H1 (cell line): ENCODE measurements at regions not wholly inside any gene's neighbourhood (a gene's known extent, or its start where the extent isn't known, plus 50 kb on each side); places are given as distances from the start of the nearest gene placed in this dataset.

Experiments
- CTCF ChIA-PET: fragments of 300-600 bp; sonication (Branson Sonifier 250); formaldehyde crosslinking; loops from one replicate; lab custom pipeline; 2021; ENCODE audit not compliant: partially characterized antibody; lab: Charles Lee
- POLR2A ChIA-PET: fragments of 300-600 bp; sonication (Branson Sonifier 250); formaldehyde crosslinking; loops from one replicate; lab custom pipeline; 2021; ENCODE audit warnings: inconsistent platforms; ENCODE audit not compliant: partially characterized antibody; lab: Charles Lee
- DNase-seq, 2 experiments: peaks; one replicate each; pipeline versions ENCODE4 v3.0.0 to v3.0.0-alpha.2; 2010 to 2022; ENCODE audit warnings: low spot score in 2 of 2, low read depth in 1 of 2, mixed read lengths in 1 of 2
- FAIRE-seq: peaks from 2 replicates; lab custom pipeline; 2011; peaks lifted over from hg19 to GRCh38; lab: Jason Lieb, UNC
- H2AFZ ChIP-seq: 2 replicates; pipeline ENCODE4 v1.8.1; 2012; ENCODE audit warnings: low read length, inconsistent platforms
- H2AK5ac ChIP-seq: 2 replicates; pipeline ENCODE4 v1.6.1; 2013; ENCODE audit warnings: low read depth, low read length
- H2BK120ac ChIP-seq: replicated peaks from 2 replicates; pipeline ENCODE3; 2013; ENCODE audit warnings: low read depth, low read length, inconsistent platforms
- H2BK12ac ChIP-seq: 2 replicates; pipeline ENCODE4 v1.6.1; 2013; ENCODE audit warnings: low read depth, low read length
- H2BK15ac ChIP-seq: 2 replicates; pipeline ENCODE4 v1.6.1; 2013; ENCODE audit warnings: low read length
- H2BK20ac ChIP-seq: 2 replicates; pipeline ENCODE4 v1.6.1; 2013; ENCODE audit warnings: low read length
- H2BK5ac ChIP-seq: 2 replicates; pipeline ENCODE4 v1.6.1; 2013; ENCODE audit warnings: low read depth, low read length
- H3K14ac ChIP-seq: 2 replicates; pipeline ENCODE4 v1.6.1; 2013; ENCODE audit warnings: inconsistent platforms; ENCODE audit not compliant: insufficient read length
- H3K18ac ChIP-seq: 2 replicates; pipeline ENCODE4 v1.6.1; 2013; ENCODE audit warnings: low read length; ENCODE audit errors: extremely low read depth
- H3K23ac ChIP-seq: 2 replicates; pipeline ENCODE4 v1.6.1; 2013; ENCODE audit warnings: inconsistent platforms; ENCODE audit not compliant: insufficient read length
- H3K23me2 ChIP-seq: 2 replicates; pipeline ENCODE4 v1.6.1; 2013; ENCODE audit warnings: low read depth, low read length
- H3K27ac ChIP-seq: 2 replicates; pipeline ENCODE4 v1.6.1; 2011; ENCODE audit warnings: low read depth, low read length, inconsistent platforms
- H3K27me3 ChIP-seq, 4 experiments: replicated peaks in 1 of 4; 1 replicate in 1 of 4; 2 replicates in 3 of 4; pipeline versions ENCODE4 v1.6.1 to v1.8.1; 2011 to 2013; ENCODE audit warnings: low read length in 3 of 4, mild to moderate bottlenecking in 3 of 4, inconsistent platforms in 2 of 4, mixed read lengths in 2 of 4, moderate library complexity in 1 of 4; ENCODE audit not compliant: control insufficient read depth in 3 of 4, insufficient read depth in 3 of 4; ENCODE audit errors: extremely low read depth in 1 of 4
- H3K36me3 ChIP-seq, 4 experiments: 2 replicates each; pipeline versions ENCODE4 v1.6.1 to v1.8.1; 2011 to 2013; ENCODE audit warnings: mild to moderate bottlenecking in 4 of 4, low read length in 3 of 4, moderate library complexity in 2 of 4, control low read depth in 1 of 4, inconsistent platforms in 1 of 4; ENCODE audit not compliant: insufficient read depth in 4 of 4, control insufficient read depth in 2 of 4
- H3K4ac ChIP-seq: replicated peaks from 2 replicates; pipeline ENCODE3; 2013; ENCODE audit warnings: low read length, low read depth, mixed read lengths, inconsistent platforms; ENCODE audit not compliant: insufficient read length
- H3K4me1 ChIP-seq, 4 experiments: replicated peaks in 1 of 4; 1 replicate in 1 of 4; 2 replicates in 3 of 4; pipeline versions ENCODE4 v1.6.1 to v1.8.1; 2011 to 2013; ENCODE audit warnings: low read length in 3 of 4, inconsistent platforms in 2 of 4, mixed read lengths in 1 of 4; ENCODE audit not compliant: insufficient read depth in 4 of 4, control insufficient read depth in 3 of 4
- H3K4me2 ChIP-seq, 2 experiments: 2 replicates each; pipeline versions ENCODE4 v1.6.1 to v1.8.1; 2011 to 2013; ENCODE audit warnings: low read depth in 2 of 2, low read length in 2 of 2, control low read depth in 1 of 2, inconsistent platforms in 1 of 2, mild to moderate bottlenecking in 1 of 2; ENCODE audit not compliant: insufficient read depth in 1 of 2
- H3K4me3 ChIP-seq, 4 experiments: fragments of 200-600, 300-600 bp in 1 of 4; sonication (generic), shearing (Covaris generic), sonication (Bioruptor Twin) in 1 of 4; 2 replicates each; pipeline versions ENCODE4 v1.5.1 to v1.8.1; 2011 to 2016; ENCODE audit warnings: low read length in 4 of 4, low read depth in 3 of 4, control low read depth in 2 of 4, inconsistent platforms in 2 of 4, mild to moderate bottlenecking in 2 of 4, mixed read lengths in 1 of 4, moderate library complexity in 1 of 4; ENCODE audit not compliant: insufficient read depth in 2 of 4; ENCODE audit errors: extremely low read depth in 1 of 4
- H3K56ac ChIP-seq: replicated peaks from 2 replicates; pipeline ENCODE3; 2013; ENCODE audit warnings: low read depth, mild to moderate bottlenecking, mixed read lengths, low read length, inconsistent platforms; ENCODE audit not compliant: insufficient read length
- H3K79me1 ChIP-seq: 2 replicates; pipeline ENCODE4 v1.6.1; 2013; ENCODE audit warnings: low read depth, low read length, control low read depth
- H3K79me2 ChIP-seq, 2 experiments: 2 replicates each; pipeline versions ENCODE4 v1.6.1 to v1.8.1; 2012 to 2013; ENCODE audit warnings: low read length in 2 of 2, mild to moderate bottlenecking in 2 of 2, inconsistent platforms in 1 of 2; ENCODE audit not compliant: insufficient read depth in 2 of 2, control insufficient read depth in 1 of 2
- H3K9ac ChIP-seq, 4 experiments: replicated peaks in 1 of 4; 1 replicate in 1 of 4; 2 replicates in 3 of 4; pipeline versions ENCODE4 v1.6.1 to v1.8.1; 2011 to 2013; ENCODE audit warnings: low read depth in 3 of 4, low read length in 3 of 4, control low read depth in 2 of 4, mild to moderate bottlenecking in 2 of 4, moderate library complexity in 2 of 4, inconsistent platforms in 1 of 4; ENCODE audit errors: extremely low read depth in 1 of 4
- H3K9me3 ChIP-seq, 2 experiments: 2 replicates each; pipeline versions ENCODE4 v1.6.1 to v1.8.1; 2012 to 2013; ENCODE audit warnings: mild to moderate bottlenecking in 2 of 2, moderate library complexity in 2 of 2, control low read depth in 1 of 2, inconsistent platforms in 1 of 2, low read depth in 1 of 2, low read length in 1 of 2, mixed read lengths in 1 of 2; ENCODE audit not compliant: insufficient read depth in 2 of 2
- H4K20me1 ChIP-seq, 2 experiments: replicated peaks in 1 of 2; 2 replicates each; pipeline versions ENCODE3 to v1.8.1; 2011 to 2013; ENCODE audit warnings: inconsistent platforms in 2 of 2, low read length in 2 of 2, mild to moderate bottlenecking in 1 of 2; ENCODE audit not compliant: insufficient read depth in 2 of 2, control insufficient read depth in 1 of 2
- H4K5ac ChIP-seq: 2 replicates; pipeline ENCODE4 v1.6.1; 2013; ENCODE audit warnings: low read length, low read depth, mixed read lengths, inconsistent platforms; ENCODE audit not compliant: insufficient read length
- H4K8ac ChIP-seq: 2 replicates; pipeline ENCODE4 v1.8.0; 2013; ENCODE audit warnings: mild to moderate bottlenecking, moderate library complexity, low read length, inconsistent platforms; ENCODE audit not compliant: insufficient read depth; ENCODE audit errors: extremely low read depth
- H4K91ac ChIP-seq: replicated peaks from 2 replicates; pipeline ENCODE3; 2013; ENCODE audit warnings: low read length, mixed read lengths, inconsistent platforms; ENCODE audit not compliant: insufficient read length
- CHD2 ChIP-seq: IDR thresholded peaks from 2 replicates; pipeline ENCODE4 v1.6.1; 2012; ENCODE audit warnings: low read length, improper control_type of control experiment
- GABPA ChIP-seq: IDR thresholded peaks from 2 replicates; pipeline ENCODE4 v1.6.1; 2011; ENCODE audit warnings: mild to moderate bottlenecking, low read length, moderate library complexity, borderline replicate concordance; ENCODE audit not compliant: insufficient read depth
- HDAC2 ChIP-seq, 2 experiments: fragments of 300-600 bp in 1 of 2; sonication (generic) in 1 of 2; IDR thresholded peaks; 2 replicates each; pipeline ENCODE4 v1.6.1; 2011 to 2012; ENCODE audit warnings: low read depth in 2 of 2, low read length in 2 of 2, mild to moderate bottlenecking in 2 of 2, moderate library complexity in 2 of 2, borderline replicate concordance in 1 of 2, inconsistent platforms in 1 of 2
- JUN ChIP-seq: IDR thresholded peaks from 2 replicates; pipeline ENCODE4 v1.6.1; 2011; ENCODE audit warnings: low read depth, mild to moderate bottlenecking, improper control_type of control experiment, low read length
- KDM5A ChIP-seq: fragments of 200-600 bp; IDR thresholded peaks from 2 replicates; pipeline ENCODE4 v1.7.1; 2012; ENCODE audit warnings: mild to moderate bottlenecking, low read length, inconsistent platforms, mixed read lengths
- MAFK ChIP-seq: IDR thresholded peaks from 2 replicates; pipeline ENCODE4 v1.6.1; 2012; ENCODE audit warnings: low read depth, mild to moderate bottlenecking, improper control_type of control experiment, low read length
- SP2 ChIP-seq: IDR thresholded peaks from 2 replicates; pipeline ENCODE4 v1.6.1; 2012; ENCODE audit warnings: mild to moderate bottlenecking, low read length, inconsistent platforms
- WGBS, 2 experiments: shearing (Covaris generic) in 1 of 2; methylation state at CpG; one replicate each; pipeline versions ENCODE4 v1.1.6 to v1.1.7; 2013 to 2015; ENCODE audit warnings: low lambda C conversion rate in 2 of 2, mixed read lengths in 2 of 2, inconsistent platforms in 1 of 2, low coverage in 1 of 2, missing lambda C conversion rate in 1 of 2; ENCODE audit not compliant: insufficient replicate concordance in 2 of 2, insufficient coverage in 1 of 2, insufficient read length in 1 of 2; ENCODE audit errors: extremely low coverage in 1 of 2, missing lambda C conversion rate in 1 of 2; 5-methylcytosine and 5-hydroxymethylcytosine counted together

DNA sequence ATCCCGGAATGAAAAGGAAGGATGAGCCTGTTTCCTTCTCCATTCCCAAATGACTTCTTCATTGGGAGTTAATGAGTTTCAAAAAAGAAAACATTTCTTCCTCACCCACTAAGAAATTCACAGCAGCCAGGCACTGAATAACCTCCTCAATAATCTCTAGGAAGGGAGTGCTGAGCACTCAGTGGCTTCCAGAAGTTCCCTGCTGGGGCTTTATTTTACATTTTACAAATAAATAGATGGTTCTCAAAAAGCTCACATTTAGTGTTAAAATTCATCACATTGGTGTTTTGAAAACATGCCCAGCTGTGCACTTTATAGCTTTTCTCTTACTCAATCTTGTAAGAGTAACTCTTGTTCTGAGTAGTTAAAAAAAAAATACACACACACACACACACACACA, 148.9 kb upstream of the PFKP start:
- Histone ChIP-seq H3K23ac (no peak overlapping the region), H2AK5ac (no peak overlapping the region), H3K4me2 (no peak overlapping the region), H3K79me2 (no peaks in the 10 kb centered on the region), H3K79me1 (no peaks in the 10 kb centered on the region), H3K27ac (no peak overlapping the region), H2BK12ac (no peak overlapping the region)
- WGBS, 2 experiments = 45% methylated on average over 1 of the region's 1 CpG; no CpG with 5 or more reads in 1 of the 2 experiments
- TF ChIP-seq JUN = no peak
- no peak for TF ChIP-seq GABPA
- TF ChIP-seq HDAC2 (IDR thresholded peaks at IDR 0.05; ENCODE audit: borderline replicate concordance in 1 of 2, low read depth in 2 of 2, low read length in 2 of 2) = no peak
- no peak for TF ChIP-seq MAFK
- no peak for TF ChIP-seq CHD2
- no peak for TF ChIP-seq SP2
- TF ChIP-seq KDM5A = no peak
- TF ChIP-seq, all 59 proteins: peak for 0
- Histone ChIP-seq H2BK5ac (no peak overlapping the region), H3K36me3 (no peaks in the 10 kb centered on the region), H3K9me3 (no peaks in the 10 kb centered on the region; a peak in 1 of 4 replicates), H3K4me3 (no peak overlapping the region), H3K14ac (no peak overlapping the region), H4K20me1 (no peaks in the 10 kb centered on the region), H4K8ac (no peak overlapping the region), H4K5ac (no peak overlapping the region), H2AFZ (no peak overlapping the region), H3K56ac (no peak overlapping the region), H3K4me1 (peaks cover 0 to 6% (median 5%) of the 10 kb centered on the region in 4 experiments; a peak in 6 of 7 replicates), H3K23me2 (no peaks in the 10 kb centered on the region), H2BK15ac (no peak overlapping the region), H3K9ac (no peak overlapping the region), H3K27me3 (no peaks in the 10 kb centered on the region), H3K4ac (no peak overlapping the region), H3K18ac (no peak overlapping the region), H2BK120ac (no peak overlapping the region), H2BK20ac (no peak overlapping the region), H4K91ac (no peak overlapping the region)
- ChIA-PET CTCF (interaction anchor here (1.1 to 1.2 kb wide), 2 partner anchors 8 to 9 kb away, joined by 5 read pairs; no protein-coding TSS in a partner anchor), POLR2A (no interaction called here)
- FAIRE-seq = no peak
- no peak for DNase-seq
